Spleen (tissue), 7 donors: ENCODE measurements at regions not wholly inside any gene's neighbourhood (a gene's known extent, or its start where the extent isn't known, plus 50 kb on each side); places are given as distances from the start of the nearest gene placed in this dataset.

Experiments used
- POLR2A ChIP-seq, 3 donors: fragments of 450-650 bp; IDR thresholded peaks; one replicate each; pipeline ENCODE4 v1.5.1; 2017; ENCODE audit warnings: antibody characterized with exemption in 3 of 3, mild to moderate bottlenecking in 1 of 3
- TF ChIP-seq, protein P1 (sequence below), 11 experiments: fragments of 200-600 bp in 7 of 11; fragments of 450-650 bp in 4 of 11; sonication (generic) in 4 of 11; IDR thresholded peaks in 8 of 11; conservative IDR thresholded peaks in 3 of 11; 1 replicate in 7 of 11; 2 replicates in 4 of 11; pipeline versions ENCODE4 v1.4.0 to v1.8.0; 2016 to 2021; ENCODE audit warnings: antibody characterized with exemption in 11 of 11, inconsistent platforms in 4 of 11, mild to moderate bottlenecking in 1 of 11
- donor health status: DM: no; HTN: no; CAD: no; lungs with moderate emphysema.
- donor health status: DM: no; HTN: no; CAD: no.
- donor health status: DM: no; HTN: no; CAD: no.

GRCh38 chr13:39202746-39203145 lies 164.5 kb downstream of the NHLRC3 start:
- TF ChIP-seq, protein P1, sequence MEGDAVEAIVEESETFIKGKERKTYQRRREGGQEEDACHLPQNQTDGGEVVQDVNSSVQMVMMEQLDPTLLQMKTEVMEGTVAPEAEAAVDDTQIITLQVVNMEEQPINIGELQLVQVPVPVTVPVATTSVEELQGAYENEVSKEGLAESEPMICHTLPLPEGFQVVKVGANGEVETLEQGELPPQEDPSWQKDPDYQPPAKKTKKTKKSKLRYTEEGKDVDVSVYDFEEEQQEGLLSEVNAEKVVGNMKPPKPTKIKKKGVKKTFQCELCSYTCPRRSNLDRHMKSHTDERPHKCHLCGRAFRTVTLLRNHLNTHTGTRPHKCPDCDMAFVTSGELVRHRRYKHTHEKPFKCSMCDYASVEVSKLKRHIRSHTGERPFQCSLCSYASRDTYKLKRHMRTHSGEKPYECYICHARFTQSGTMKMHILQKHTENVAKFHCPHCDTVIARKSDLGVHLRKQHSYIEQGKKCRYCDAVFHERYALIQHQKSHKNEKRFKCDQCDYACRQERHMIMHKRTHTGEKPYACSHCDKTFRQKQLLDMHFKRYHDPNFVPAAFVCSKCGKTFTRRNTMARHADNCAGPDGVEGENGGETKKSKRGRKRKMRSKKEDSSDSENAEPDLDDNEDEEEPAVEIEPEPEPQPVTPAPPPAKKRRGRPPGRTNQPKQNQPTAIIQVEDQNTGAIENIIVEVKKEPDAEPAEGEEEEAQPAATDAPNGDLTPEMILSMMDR (IDR thresholded peaks at IDR 0.05 in 8 of 11, conservative IDR thresholded peaks at IDR 0.05 in 3 of 11) = no peak
- TF ChIP-seq POLR2A (IDR thresholded peaks at IDR 0.05) = no peak
